ENCODE measurements at regions not wholly inside any gene's neighbourhood (a gene's known extent, or its start where the extent isn't known, plus 50 kb on each side); places are given as distances from the start of the nearest gene placed in this dataset.

- no peaks in the 10 kb centered on the region for H3K4me1 ChIP-seq (ENCODE audit: control insufficient read depth, insufficient read depth, low read length)
- no peaks in the 10 kb centered on the region for H3K27me3 ChIP-seq (ENCODE audit: control insufficient read depth, insufficient read depth, low read length)
- ATAC-seq (no peak), DNase-seq (ENCODE audit: low read depth, low spot score) (no peak)
- ChIA-PET POLR2A (no interaction called here), CTCF (interaction anchor here (0.6 kb wide), 1 partner anchor 1548 kb away, joined by 7 read pairs; no protein-coding TSS in a partner anchor)
- H3K36me3 ChIP-seq (ENCODE audit: control insufficient read depth, insufficient read depth, low read length) = no peaks in the 10 kb centered on the region
- H3K4me3 ChIP-seq (ENCODE audit: low read depth in 2 of 2, low read length in 2 of 2) = no peak overlapping the region
- no peaks in the 10 kb centered on the region for H3K9me3 ChIP-seq (ENCODE audit: control insufficient read depth, insufficient read depth, low read depth, low read length)
- no peak overlapping the region for H3K27ac ChIP-seq (ENCODE audit: low read length)
- BruUV-seq (replicated peaks) = no TSS peak
- in situ Hi-C loops (cut with HindIII; ENCODE audit: low pct_unique_long_range_greater_than_20kb, low sequenced_read_pairs) = no loop called here
- intact Hi-C loops (cut with micrococcal nuclease; ENCODE audit: unreplicated experiment) = no loop called here
- TF ChIP-seq POLR2AphosphoS5 (IDR thresholded peaks at IDR 0.05; ENCODE audit: low read depth, low read length) (no peak), REST (IDR thresholded peaks at IDR 0.05; ENCODE audit: insufficient read depth in 1 of 2, low read depth in 2 of 2, low read length in 1 of 2) (no peak), TCF7L2 (IDR thresholded peaks at IDR 0.05; ENCODE audit: low read depth, low read length) (no peak), CTCF (IDR thresholded peaks at IDR 0.05) (no peak), SIN3A (IDR thresholded peaks at IDR 0.05; ENCODE audit: borderline replicate concordance, insufficient read depth, low read depth, low read length) (no peak)
Observed at GRCh38 chr5:53733853-53734252, 173.4 kb downstream of the NDUFS4 start.

- Histone ChIP-seq H3K9me3 (ENCODE audit: control insufficient read depth, insufficient read depth, low read depth, low read length) (no peaks in the 10 kb centered on the region), H3K36me3 (ENCODE audit: control insufficient read depth, insufficient read depth, low read length) (no peaks in the 10 kb centered on the region), H3K4me1 (ENCODE audit: control insufficient read depth, insufficient read depth, low read length) (no peaks in the 10 kb centered on the region), H3K27me3 (ENCODE audit: control insufficient read depth, insufficient read depth, low read length) (no peaks in the 10 kb centered on the region), H3K4me3 (ENCODE audit: low read depth in 2 of 2, low read length in 2 of 2) (no peak overlapping the region), H3K27ac (ENCODE audit: low read length) (no peak overlapping the region)
- in situ Hi-C loops (cut with HindIII; ENCODE audit: low pct_unique_long_range_greater_than_20kb, low sequenced_read_pairs) (no loop called here), intact Hi-C loops (cut with micrococcal nuclease; ENCODE audit: unreplicated experiment) (no loop called here)
- ATAC-seq (no peak), DNase-seq (ENCODE audit: low read depth, low spot score) (no peak)
- POLR2A ChIA-PET = no interaction called here
- TF ChIP-seq TCF7L2 (IDR thresholded peaks at IDR 0.05; ENCODE audit: low read depth, low read length) (no peak), SIN3A (IDR thresholded peaks at IDR 0.05; ENCODE audit: borderline replicate concordance, insufficient read depth, low read depth, low read length) (no peak), CTCF (IDR thresholded peaks at IDR 0.05) (no peak), POLR2AphosphoS5 (IDR thresholded peaks at IDR 0.05; ENCODE audit: low read depth, low read length) (no peak), REST (IDR thresholded peaks at IDR 0.05; ENCODE audit: insufficient read depth in 1 of 2, low read depth in 2 of 2, low read length in 1 of 2) (no peak)
- CTCF ChIA-PET = no interaction called here
- BruUV-seq (replicated peaks) = no TSS peak
Observed at GRCh38 chr5:53738105-53738504, 177.7 kb downstream of the NDUFS4 start.

Measured in Panc1 (cell line).